ENCODE measurements at regions not wholly inside any gene's neighbourhood (a gene's known extent, or its start where the extent isn't known, plus 50 kb on each side); places are given as distances from the start of the nearest gene placed in this dataset.

DNA sequence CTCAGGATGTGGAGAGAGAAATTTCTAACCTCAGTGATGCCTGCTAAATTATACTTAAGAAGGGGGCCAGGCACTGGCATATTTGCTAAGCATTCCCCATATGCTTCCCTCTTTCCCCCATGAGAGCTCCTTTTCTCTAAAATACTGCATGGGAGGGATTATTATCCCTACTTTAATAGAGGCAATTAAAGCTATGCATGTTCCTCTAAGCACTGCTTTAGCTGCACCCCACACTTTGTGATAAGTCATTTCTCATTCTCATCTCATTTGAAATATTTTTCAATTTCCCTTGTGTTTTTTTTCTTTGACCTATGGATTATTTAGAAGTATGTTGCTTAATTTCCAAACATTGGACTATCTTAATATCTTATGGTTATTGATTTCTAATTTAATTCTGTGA is 72.1 kb upstream of the CIBAR2 start:
- no peaks in the 10 kb centered on the region for H3K79me2 ChIP-seq (ENCODE audit: insufficient read depth, low read length)
- no peak overlapping the region for H3K9ac ChIP-seq (ENCODE audit: low read depth, low read length, poor library complexity, severe bottlenecking)
- H3K27me3 ChIP-seq (ENCODE audit: insufficient read depth, low read length, poor library complexity, severe bottlenecking), result no peaks in the 10 kb centered on the region

DNA sequence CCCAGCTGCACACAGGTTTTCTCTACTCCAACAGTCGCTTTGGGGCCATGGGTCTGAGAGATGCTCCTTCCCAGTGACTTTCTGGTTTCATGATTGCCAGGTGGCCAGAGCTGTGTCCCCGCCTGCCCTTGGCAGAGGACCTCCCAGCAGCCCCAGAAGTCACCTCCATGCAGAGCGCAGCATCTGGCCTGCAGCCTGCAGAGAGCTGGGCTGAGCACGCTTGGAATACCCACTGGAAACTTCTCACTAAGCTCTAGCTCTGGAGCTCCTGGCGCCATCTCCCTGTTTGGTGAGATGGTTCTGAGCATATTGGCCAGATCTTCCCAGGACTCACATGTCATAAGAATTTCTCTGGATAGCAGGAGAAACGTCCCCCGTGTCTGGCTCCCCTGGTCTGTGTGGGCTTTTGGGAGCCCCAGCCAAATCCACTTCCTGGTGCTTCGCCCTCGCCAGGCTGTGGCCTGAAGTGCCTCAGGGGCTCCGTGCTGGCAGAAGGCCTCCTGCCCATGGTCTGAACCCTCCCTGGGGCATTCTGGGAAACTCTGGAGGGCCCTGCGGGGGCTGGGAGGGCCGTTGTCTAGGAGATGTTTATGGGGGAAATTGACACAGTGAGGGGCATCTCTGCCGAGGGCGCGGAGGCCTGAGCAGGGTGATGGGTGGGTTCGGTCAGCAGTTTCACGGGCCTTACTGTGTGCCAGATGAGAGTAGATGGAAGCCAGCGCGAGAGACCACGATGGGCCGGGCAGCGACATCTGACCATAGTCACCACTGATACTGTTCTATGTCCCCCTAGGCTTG is 73.2 kb upstream of the CIBAR2 start:
- Histone ChIP-seq H2AFZ (ENCODE audit: low read length) (no peak overlapping the region), H3K9me2 (replicated peaks; ENCODE audit: low read depth, low read length) (no peaks in the 10 kb centered on the region), H3F3A (ENCODE audit: low read depth) (no peaks in the 10 kb centered on the region), H3K4me2 (ENCODE audit: low read depth, low read length, poor library complexity, severe bottlenecking) (no peak overlapping the region), H3K79me2 (ENCODE audit: insufficient read depth, low read length) (no peaks in the 10 kb centered on the region), H4K20me1 (ENCODE audit: insufficient read depth, low read length, poor library complexity, severe bottlenecking) (no peaks in the 10 kb centered on the region), H3K4me1 (ENCODE audit: insufficient read depth, low read length, poor library complexity, severe bottlenecking) (no peaks in the 10 kb centered on the region), H3K4me3 (ENCODE audit: low read length, poor library complexity, severe bottlenecking) (no peak overlapping the region), H3K27me3 (ENCODE audit: insufficient read depth, low read length, poor library complexity, severe bottlenecking) (no peaks in the 10 kb centered on the region), H3K9ac (ENCODE audit: low read depth, low read length, poor library complexity, severe bottlenecking) (no peak overlapping the region), H3K9me3 (ENCODE audit: insufficient read depth, low read depth, low read length) (no peaks in the 10 kb centered on the region), H3K36me3 (ENCODE audit: insufficient read depth, low read length) (no peaks in the 10 kb centered on the region)
- TF ChIP-seq, protein P1, sequence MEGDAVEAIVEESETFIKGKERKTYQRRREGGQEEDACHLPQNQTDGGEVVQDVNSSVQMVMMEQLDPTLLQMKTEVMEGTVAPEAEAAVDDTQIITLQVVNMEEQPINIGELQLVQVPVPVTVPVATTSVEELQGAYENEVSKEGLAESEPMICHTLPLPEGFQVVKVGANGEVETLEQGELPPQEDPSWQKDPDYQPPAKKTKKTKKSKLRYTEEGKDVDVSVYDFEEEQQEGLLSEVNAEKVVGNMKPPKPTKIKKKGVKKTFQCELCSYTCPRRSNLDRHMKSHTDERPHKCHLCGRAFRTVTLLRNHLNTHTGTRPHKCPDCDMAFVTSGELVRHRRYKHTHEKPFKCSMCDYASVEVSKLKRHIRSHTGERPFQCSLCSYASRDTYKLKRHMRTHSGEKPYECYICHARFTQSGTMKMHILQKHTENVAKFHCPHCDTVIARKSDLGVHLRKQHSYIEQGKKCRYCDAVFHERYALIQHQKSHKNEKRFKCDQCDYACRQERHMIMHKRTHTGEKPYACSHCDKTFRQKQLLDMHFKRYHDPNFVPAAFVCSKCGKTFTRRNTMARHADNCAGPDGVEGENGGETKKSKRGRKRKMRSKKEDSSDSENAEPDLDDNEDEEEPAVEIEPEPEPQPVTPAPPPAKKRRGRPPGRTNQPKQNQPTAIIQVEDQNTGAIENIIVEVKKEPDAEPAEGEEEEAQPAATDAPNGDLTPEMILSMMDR (conservative IDR thresholded peaks at IDR 0.05; ENCODE audit: low read length), result no peak
- TF ChIP-seq EZH2phosphoT487 (IDR thresholded peaks at IDR 0.05; ENCODE audit: borderline replicate concordance), result no peak

More for the DNA sequence above, 72.1 kb upstream of the CIBAR2 start:
- no peak for TF ChIP-seq EZH2phosphoT487 (IDR thresholded peaks at IDR 0.05; ENCODE audit: borderline replicate concordance)
- TF ChIP-seq, protein P1 (conservative IDR thresholded peaks at IDR 0.05; ENCODE audit: low read length), result no peak
- no peak overlapping the region for H3K4me2 ChIP-seq (ENCODE audit: low read depth, low read length, poor library complexity, severe bottlenecking)
- H3K36me3 ChIP-seq (ENCODE audit: insufficient read depth, low read length), result no peaks in the 10 kb centered on the region
- no peaks in the 10 kb centered on the region for H3K9me3 ChIP-seq (ENCODE audit: insufficient read depth, low read depth, low read length)
- H3K9me2 ChIP-seq (replicated peaks; ENCODE audit: low read depth, low read length), result no peaks in the 10 kb centered on the region
- no peaks in the 10 kb centered on the region for H3F3A ChIP-seq (ENCODE audit: low read depth)
- no peaks in the 10 kb centered on the region for H4K20me1 ChIP-seq (ENCODE audit: insufficient read depth, low read length, poor library complexity, severe bottlenecking)
- H3K4me1 ChIP-seq (ENCODE audit: insufficient read depth, low read length, poor library complexity, severe bottlenecking), result no peaks in the 10 kb centered on the region
- no peak overlapping the region for H3K4me3 ChIP-seq (ENCODE audit: low read length, poor library complexity, severe bottlenecking)
- H2AFZ ChIP-seq (ENCODE audit: low read length), result no peak overlapping the region

DNA sequence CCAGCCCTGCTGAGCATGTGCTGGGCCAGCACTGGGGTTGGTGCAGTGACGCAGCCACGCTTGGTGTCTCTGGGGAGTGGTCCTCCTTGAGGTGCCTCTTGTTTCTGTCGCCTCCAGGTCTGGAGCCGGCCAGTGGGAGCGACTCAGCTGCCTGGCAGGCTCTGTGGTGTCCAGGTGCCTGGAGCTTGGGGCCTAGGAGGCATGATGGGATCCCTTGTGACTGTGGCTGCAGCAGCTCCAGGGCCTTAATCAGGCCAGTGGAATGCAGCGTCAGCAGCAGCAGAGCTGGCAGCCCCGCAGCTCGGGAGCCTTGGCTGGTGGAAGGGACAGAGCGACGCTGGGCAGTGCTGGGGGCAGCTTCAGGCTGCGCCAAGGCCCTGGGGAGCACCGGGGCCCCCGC is 74.7 kb upstream of the CIBAR2 start:
- Histone ChIP-seq H3K27me3 (ENCODE audit: insufficient read depth, low read length, poor library complexity, severe bottlenecking) (no peaks in the 10 kb centered on the region), H3F3A (ENCODE audit: low read depth) (no peaks in the 10 kb centered on the region), H4K20me1 (ENCODE audit: insufficient read depth, low read length, poor library complexity, severe bottlenecking) (no peaks in the 10 kb centered on the region), H3K4me2 (ENCODE audit: low read depth, low read length, poor library complexity, severe bottlenecking) (no peak overlapping the region), H3K4me3 (ENCODE audit: low read length, poor library complexity, severe bottlenecking) (no peak overlapping the region), H3K36me3 (ENCODE audit: insufficient read depth, low read length) (no peaks in the 10 kb centered on the region), H3K9ac (ENCODE audit: low read depth, low read length, poor library complexity, severe bottlenecking) (no peak overlapping the region), H3K9me2 (replicated peaks; ENCODE audit: low read depth, low read length) (no peaks in the 10 kb centered on the region), H2AFZ (ENCODE audit: low read length) (no peak overlapping the region), H3K9me3 (ENCODE audit: insufficient read depth, low read depth, low read length) (no peaks in the 10 kb centered on the region), H3K4me1 (ENCODE audit: insufficient read depth, low read length, poor library complexity, severe bottlenecking) (no peaks in the 10 kb centered on the region), H3K79me2 (ENCODE audit: insufficient read depth, low read length) (no peaks in the 10 kb centered on the region)
- TF ChIP-seq, protein P1 (conservative IDR thresholded peaks at IDR 0.05; ENCODE audit: low read length), result no peak
- no peak for TF ChIP-seq EZH2phosphoT487 (IDR thresholded peaks at IDR 0.05; ENCODE audit: borderline replicate concordance)

Measured in Loucy (cell line).